ENCODE measurements at regions not wholly inside any gene's neighbourhood (a gene's known extent, or its start where the extent isn't known, plus 50 kb on each side); places are given as distances from the start of the nearest gene placed in this dataset.
"Not testable (repeated sequence)": the region's sequence is repeated elsewhere in the genome, so short reads cannot be mapped to it uniquely, and the experiment has no call there.

GRCh38 chr2:19632403-19632991 is 269.3 kb downstream of the TTC32 start:
- Histone ChIP-seq H3K4me3 (ENCODE audit: low read depth, low read length) (no peak overlapping the region), H3K27me3 (ENCODE audit: control insufficient read depth, insufficient read depth, low read length) (no peaks in the 10 kb centered on the region), H3K4me1 (ENCODE audit: control insufficient read depth, insufficient read depth, low read length) (no peaks in the 10 kb centered on the region), H3K9me3 (ENCODE audit: control insufficient read depth, insufficient read depth, low read depth, low read length) (no peaks in the 10 kb centered on the region), H3K36me3 (ENCODE audit: control insufficient read depth, insufficient read depth, low read length) (no peaks in the 10 kb centered on the region), H3K27ac (ENCODE audit: low read depth, low read length) (no peak overlapping the region), H3K9ac (ENCODE audit: low read length) (no peak overlapping the region)

- H3K36me3 ChIP-seq (ENCODE audit: control insufficient read depth, insufficient read depth, low read length): no peaks in the 10 kb centered on the region
- H3K9me3 ChIP-seq (ENCODE audit: control insufficient read depth, insufficient read depth, low read depth, low read length): no peaks in the 10 kb centered on the region
Measured at GRCh38 chr2:19631871-19632270, 269.9 kb downstream of the TTC32 start.

GRCh38 chr2:19630921-19631320 is 270.9 kb downstream of the TTC32 start:
- Histone ChIP-seq H3K4me1 (ENCODE audit: control insufficient read depth, insufficient read depth, low read length) (no peaks in the 10 kb centered on the region), H3K9ac (ENCODE audit: low read length) (no peak overlapping the region), H3K27ac (ENCODE audit: low read depth, low read length) (no peak overlapping the region), H3K27me3 (ENCODE audit: control insufficient read depth, insufficient read depth, low read length) (no peaks in the 10 kb centered on the region), H3K36me3 (ENCODE audit: control insufficient read depth, insufficient read depth, low read length) (no peaks in the 10 kb centered on the region), H3K9me3 (ENCODE audit: control insufficient read depth, insufficient read depth, low read depth, low read length) (no peaks in the 10 kb centered on the region), H3K4me3 (ENCODE audit: low read depth, low read length) (no peak overlapping the region)

More at GRCh38 chr2:19631871-19632270, 269.9 kb downstream of the TTC32 start:
- Histone ChIP-seq H3K9ac (ENCODE audit: low read length) (no peak overlapping the region), H3K27me3 (ENCODE audit: control insufficient read depth, insufficient read depth, low read length) (no peaks in the 10 kb centered on the region), H3K4me3 (ENCODE audit: low read depth, low read length) (no peak overlapping the region), H3K4me1 (ENCODE audit: control insufficient read depth, insufficient read depth, low read length) (no peaks in the 10 kb centered on the region), H3K27ac (ENCODE audit: low read depth, low read length) (no peak overlapping the region)

GRCh38 chr2:19627359-19627758 is 268.9 kb upstream of the OSR1 start:
- no peak overlapping the region for H3K9ac ChIP-seq (ENCODE audit: low read length)
- no peak overlapping the region for H3K4me3 ChIP-seq (ENCODE audit: low read depth, low read length)
- no peak overlapping the region for H3K27ac ChIP-seq (ENCODE audit: low read depth, low read length)
- H3K36me3 ChIP-seq (ENCODE audit: control insufficient read depth, insufficient read depth, low read length): no peaks in the 10 kb centered on the region
- no peaks in the 10 kb centered on the region for H3K4me1 ChIP-seq (ENCODE audit: control insufficient read depth, insufficient read depth, low read length)
- no peaks in the 10 kb centered on the region for H3K9me3 ChIP-seq (ENCODE audit: control insufficient read depth, insufficient read depth, low read depth, low read length)
- no peaks in the 10 kb centered on the region for H3K27me3 ChIP-seq (ENCODE audit: control insufficient read depth, insufficient read depth, low read length)

GRCh38 chr2:19623488-19623887 is 265.1 kb upstream of the OSR1 start:
- Histone ChIP-seq H3K27me3 (ENCODE audit: control insufficient read depth, insufficient read depth, low read length) (no peaks in the 10 kb centered on the region), H3K36me3 (ENCODE audit: control insufficient read depth, insufficient read depth, low read length) (no peaks in the 10 kb centered on the region), H3K27ac (ENCODE audit: low read depth, low read length) (no peak overlapping the region), H3K9ac (ENCODE audit: low read length) (no peak overlapping the region), H3K4me3 (ENCODE audit: low read depth, low read length) (no peak overlapping the region), H3K9me3 (ENCODE audit: control insufficient read depth, insufficient read depth, low read depth, low read length) (no peaks in the 10 kb centered on the region), H3K4me1 (ENCODE audit: control insufficient read depth, insufficient read depth, low read length) (no peaks in the 10 kb centered on the region)

GRCh38 chr2:19617257-19617848 is 258.9 kb upstream of the OSR1 start:
- Histone ChIP-seq H3K9ac (ENCODE audit: low read length) (no peak overlapping the region), H3K4me1 (ENCODE audit: control insufficient read depth, insufficient read depth, low read length) (no peaks in the 10 kb centered on the region), H3K27me3 (ENCODE audit: control insufficient read depth, insufficient read depth, low read length) (no peaks in the 10 kb centered on the region), H3K4me3 (ENCODE audit: low read depth, low read length) (no peak overlapping the region), H3K9me3 (ENCODE audit: control insufficient read depth, insufficient read depth, low read depth, low read length) (peaks cover 27% of the 10 kb centered on the region), H3K27ac (ENCODE audit: low read depth, low read length) (no peak overlapping the region), H3K36me3 (ENCODE audit: control insufficient read depth, insufficient read depth, low read length) (no peaks in the 10 kb centered on the region)

- not testable (repeated sequence) for H3K36me3 ChIP-seq (ENCODE audit: control insufficient read depth, insufficient read depth, low read length); H3K9ac ChIP-seq (ENCODE audit: low read length); H3K27me3 ChIP-seq (ENCODE audit: control insufficient read depth, insufficient read depth, low read length); H3K4me3 ChIP-seq (ENCODE audit: low read depth, low read length); H3K27ac ChIP-seq (ENCODE audit: low read depth, low read length); H3K4me1 ChIP-seq (ENCODE audit: control insufficient read depth, insufficient read depth, low read length)
- H3K9me3 ChIP-seq (ENCODE audit: control insufficient read depth, insufficient read depth, low read depth, low read length): peaks cover 27% of the 10 kb centered on the region
Measured at GRCh38 chr2:19615402-19615801, 257.0 kb upstream of the OSR1 start.

- Histone ChIP-seq H3K4me1 (ENCODE audit: control insufficient read depth, insufficient read depth, low read length) (no peaks in the 10 kb centered on the region), H3K27me3 (ENCODE audit: control insufficient read depth, insufficient read depth, low read length) (no peaks in the 10 kb centered on the region), H3K4me3 (ENCODE audit: low read depth, low read length) (no peak overlapping the region), H3K9ac (ENCODE audit: low read length) (no peak overlapping the region), H3K9me3 (ENCODE audit: control insufficient read depth, insufficient read depth, low read depth, low read length) (peaks cover 27% of the 10 kb centered on the region), H3K27ac (ENCODE audit: low read depth, low read length) (no peak overlapping the region), H3K36me3 (ENCODE audit: control insufficient read depth, insufficient read depth, low read length) (no peaks in the 10 kb centered on the region)
Measured at GRCh38 chr2:19614066-19614465, 255.6 kb upstream of the OSR1 start.

GRCh38 chr2:19611491-19612332 is 253.3 kb upstream of the OSR1 start:
- H3K4me3 ChIP-seq (ENCODE audit: low read depth, low read length): no peak overlapping the region
- H3K27me3 ChIP-seq (ENCODE audit: control insufficient read depth, insufficient read depth, low read length): no peaks in the 10 kb centered on the region
- no peaks in the 10 kb centered on the region for H3K4me1 ChIP-seq (ENCODE audit: control insufficient read depth, insufficient read depth, low read length)
- H3K9me3 ChIP-seq (ENCODE audit: control insufficient read depth, insufficient read depth, low read depth, low read length): peaks cover 17% of the 10 kb centered on the region
- no peak overlapping the region for H3K27ac ChIP-seq (ENCODE audit: low read depth, low read length)
- H3K36me3 ChIP-seq (ENCODE audit: control insufficient read depth, insufficient read depth, low read length): no peaks in the 10 kb centered on the region
- H3K9ac ChIP-seq (ENCODE audit: low read length): no peak overlapping the region

- Histone ChIP-seq H3K9ac (ENCODE audit: low read length) (no peak overlapping the region), H3K4me3 (ENCODE audit: low read depth, low read length) (no peak overlapping the region), H3K27me3 (ENCODE audit: control insufficient read depth, insufficient read depth, low read length) (no peaks in the 10 kb centered on the region), H3K27ac (ENCODE audit: low read depth, low read length) (no peak overlapping the region), H3K36me3 (ENCODE audit: control insufficient read depth, insufficient read depth, low read length) (no peaks in the 10 kb centered on the region), H3K4me1 (ENCODE audit: control insufficient read depth, insufficient read depth, low read length) (no peaks in the 10 kb centered on the region), H3K9me3 (ENCODE audit: control insufficient read depth, insufficient read depth, low read depth, low read length) (peaks cover 8% of the 10 kb centered on the region; the same call in 1 of the 2 replicates)
Measured at GRCh38 chr2:19609266-19609665, 250.8 kb upstream of the OSR1 start.

Data from HUES6 (cell line).